Liver (tissue), 3 donors: ENCODE measurements at regions not wholly inside any gene's neighbourhood (a gene's known extent, or its start where the extent isn't known, plus 50 kb on each side); places are given as distances from the start of the nearest gene placed in this dataset.

Experiments used
- ATF3 ChIP-seq: IDR thresholded peaks from 2 replicates; pipeline ENCODE4 v1.6.1; 2016; ENCODE audit warnings: antibody characterized with exemption
- CTCF ChIP-seq: fragments of 150-350 bp; IDR thresholded peaks from 2 replicates; pipeline ENCODE4 v1.5.1; 2017; ENCODE audit warnings: improper control_type of control experiment, low read depth, low read length; ENCODE audit not compliant: missing input control
- EGR1 ChIP-seq, 2 donors: IDR thresholded peaks; 2 replicates each; pipeline ENCODE4 v1.6.1; 2016 to 2018; ENCODE audit warnings: antibody characterized with exemption in 2 of 2, low read depth in 2 of 2
- GABPA ChIP-seq, 2 donors: IDR thresholded peaks in 1 of 2; conservative IDR thresholded peaks in 1 of 2; 2 replicates each; pipeline ENCODE4 v1.6.1; 2016; ENCODE audit warnings: antibody characterized with exemption in 2 of 2, mild to moderate bottlenecking in 1 of 2, moderate library complexity in 1 of 2
- HNF4G ChIP-seq: IDR thresholded peaks from 2 replicates; pipeline ENCODE4 v1.6.1; 2016; ENCODE audit warnings: antibody characterized with exemption
- MAX ChIP-seq: IDR thresholded peaks from 2 replicates; pipeline ENCODE4 v1.6.1; 2016; ENCODE audit warnings: antibody characterized with exemption
- RAD21 ChIP-seq, 2 donors: IDR thresholded peaks; 2 replicates each; pipeline ENCODE4 v1.6.1; 2016; ENCODE audit warnings: antibody characterized with exemption in 2 of 2, mild to moderate bottlenecking in 2 of 2
- REST ChIP-seq: IDR thresholded peaks from 2 replicates; pipeline ENCODE4 v1.6.1; 2016; ENCODE audit warnings: antibody characterized with exemption, mild to moderate bottlenecking
- SP1 ChIP-seq: IDR thresholded peaks from 2 replicates; pipeline ENCODE4 v1.6.1; 2018; ENCODE audit warnings: antibody characterized with exemption, mild to moderate bottlenecking
- YY1 ChIP-seq: IDR thresholded peaks from 2 replicates; pipeline ENCODE4 v1.6.1; 2016; ENCODE audit warnings: antibody characterized with exemption, mild to moderate bottlenecking
- ZBTB33 ChIP-seq: IDR thresholded peaks from 2 replicates; pipeline ENCODE4 v1.6.1; 2016; ENCODE audit warnings: antibody characterized with exemption
- donor health status: healthy.
- donor health status: healthy.

GRCh38 chr4:4719436-4719835 is 140.0 kb upstream of the MSX1 start:
- no peak for TF ChIP-seq CTCF
- no peak for TF ChIP-seq SP1
- no peak for TF ChIP-seq MAX
- TF ChIP-seq RAD21 (IDR thresholded peaks at IDR 0.05), result no peak
- no peak for TF ChIP-seq ZBTB33
- no peak for TF ChIP-seq HNF4G
- TF ChIP-seq REST, result no peak
- no peak for TF ChIP-seq YY1
- TF ChIP-seq EGR1 (IDR thresholded peaks at IDR 0.05; ENCODE audit: low read depth in 2 of 2), result no peak
- TF ChIP-seq ATF3, result no peak
- TF ChIP-seq GABPA (IDR thresholded peaks at IDR 0.05 in 1 of 2, conservative IDR thresholded peaks at IDR 0.05 in 1 of 2), result no peak
